Adrenal gland (tissue), 5 donors: ENCODE measurements at regions not wholly inside any gene's neighbourhood (a gene's known extent, or its start where the extent isn't known, plus 50 kb on each side); places are given as distances from the start of the nearest gene placed in this dataset.

Experiments used
- CTCF ChIP-seq, 6 experiments: fragments of 450-650 bp in 4 of 6; fragments of 200-600 bp in 2 of 6; sonication (generic) in 1 of 6; IDR thresholded peaks; 1 replicate in 5 of 6; 2 replicates in 1 of 6; pipeline versions ENCODE4 v1.5.1 to v1.8.0; 2016 to 2021; ENCODE audit warnings: antibody characterized with exemption in 6 of 6, mild to moderate bottlenecking in 2 of 6, moderate library complexity in 1 of 6
- POLR2A ChIP-seq, 2 donors: fragments of 450-650 bp; IDR thresholded peaks; one replicate each; pipeline ENCODE4 v1.6.1; 2017; ENCODE audit warnings: antibody characterized with exemption in 2 of 2, mild to moderate bottlenecking in 2 of 2, moderate library complexity in 1 of 2
- donor health status: DM: no; HTN: no; CAD: no.

GRCh38 chr2:235365743-235366142 lies 128.1 kb upstream of the AGAP1 start:
- TF ChIP-seq CTCF (IDR thresholded peaks at IDR 0.05) (no peak), POLR2A (IDR thresholded peaks at IDR 0.05) (no peak)
